ENCODE measurements at regions not wholly inside any gene's neighbourhood (a gene's known extent, or its start where the extent isn't known, plus 50 kb on each side); places are given as distances from the start of the nearest gene placed in this dataset.

GRCh38 chr4:28385801-28386200, 1525.2 kb downstream of the STIM2 start:
- no peak overlapping the region for H3K4me3 ChIP-seq (ENCODE audit: low read depth, low read length)
- in situ Hi-C loops (cut with HindIII; ENCODE audit: low sequenced_read_pairs), result no loop called here
- DNase-seq (ENCODE audit: low read depth), result no peak
- no peak for TF ChIP-seq CTCF (IDR thresholded peaks at IDR 0.05; ENCODE audit: low read depth, low read length, missing control alignments)

DNA sequence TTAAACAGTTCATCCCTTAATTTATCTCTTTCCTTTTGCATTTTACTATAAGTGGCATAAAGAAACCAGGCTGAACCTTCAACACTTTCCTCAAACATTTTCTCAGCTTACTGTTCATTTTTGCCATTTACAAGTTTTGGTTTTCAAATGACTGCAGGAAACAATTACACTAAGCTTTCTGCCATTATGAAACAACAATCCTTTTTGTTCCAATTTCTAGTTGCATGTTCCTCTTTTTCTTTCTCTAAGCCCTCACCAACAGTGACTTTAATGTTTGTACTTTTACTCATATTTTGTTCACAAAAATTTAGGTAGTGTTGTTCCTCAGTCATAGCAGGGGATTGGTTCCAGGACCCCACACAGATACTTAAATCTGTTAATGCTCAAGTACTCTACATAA, 1526.1 kb downstream of the STIM2 start:
- TF ChIP-seq CTCF (IDR thresholded peaks at IDR 0.05; ENCODE audit: low read depth, low read length, missing control alignments), result no peak
- no peak overlapping the region for H3K4me3 ChIP-seq (ENCODE audit: low read depth, low read length)
- in situ Hi-C loops (cut with HindIII; ENCODE audit: low sequenced_read_pairs), result no loop called here
- no peak for DNase-seq (ENCODE audit: low read depth)

DNA sequence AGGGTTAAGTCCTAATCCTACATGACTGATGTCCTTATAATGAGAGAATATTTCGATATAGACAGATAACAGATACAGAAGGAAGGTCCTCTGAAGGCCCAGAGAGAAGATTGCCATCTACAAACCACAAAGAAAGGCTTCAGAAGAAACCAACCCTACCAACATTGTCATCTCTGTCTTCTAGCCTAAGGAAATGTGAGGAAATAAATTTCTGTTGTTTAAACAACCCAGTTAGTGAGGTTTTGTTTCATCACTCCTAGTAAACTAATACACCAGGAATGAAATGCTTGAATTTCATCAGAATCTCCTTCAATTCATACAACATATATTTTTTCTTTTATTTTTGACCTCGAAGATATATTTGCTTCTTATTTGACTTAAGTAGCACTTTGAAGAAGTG, 1527.8 kb downstream of the STIM2 start:
- no peak overlapping the region for H3K4me3 ChIP-seq (ENCODE audit: low read depth, low read length)
- in situ Hi-C loops (cut with HindIII; ENCODE audit: low sequenced_read_pairs), result no loop called here
- DNase-seq (ENCODE audit: low read depth), result no peak
- no peak for TF ChIP-seq CTCF (IDR thresholded peaks at IDR 0.05; ENCODE audit: low read depth, low read length, missing control alignments)

- H3K4me3 ChIP-seq (ENCODE audit: low read depth, low read length), result no peak overlapping the region
- no peak for DNase-seq (ENCODE audit: low read depth)
- TF ChIP-seq CTCF (IDR thresholded peaks at IDR 0.05; ENCODE audit: low read depth, low read length, missing control alignments), result no peak
- in situ Hi-C loops (cut with HindIII; ENCODE audit: low sequenced_read_pairs), result no loop called here
These were observed 1531.2 kb downstream of the STIM2 start for GRCh38 chr4:28391877-28392276.

DNA sequence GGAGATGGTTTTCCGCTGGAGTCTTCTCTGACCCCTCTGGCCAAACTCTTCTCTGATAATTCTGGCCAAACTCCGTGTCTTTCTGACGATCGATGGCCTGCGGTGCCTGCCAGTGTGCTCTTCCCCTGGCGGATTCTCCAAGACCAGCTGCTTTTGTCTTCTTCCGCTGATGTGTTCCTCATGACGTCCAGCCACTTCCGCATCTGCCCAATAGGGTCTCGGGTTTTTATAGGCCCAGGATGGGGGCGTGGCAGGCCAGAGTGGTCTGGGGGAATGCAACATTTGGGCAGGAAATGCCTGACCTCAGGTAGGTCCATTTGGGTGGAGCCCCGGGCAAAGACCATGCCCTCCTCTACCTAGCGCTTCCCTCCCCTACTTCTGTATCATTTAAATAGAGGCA, 1542.1 kb downstream of the STIM2 start:
- no peak for TF ChIP-seq CTCF (IDR thresholded peaks at IDR 0.05; ENCODE audit: low read depth, low read length, missing control alignments)
- in situ Hi-C loops (cut with HindIII; ENCODE audit: low sequenced_read_pairs), result no loop called here
- no peak overlapping the region for H3K4me3 ChIP-seq (ENCODE audit: low read depth, low read length)
- DNase-seq (ENCODE audit: low read depth), result no peak

- no peak for TF ChIP-seq CTCF (IDR thresholded peaks at IDR 0.05; ENCODE audit: low read depth, low read length, missing control alignments)
- in situ Hi-C loops (cut with HindIII; ENCODE audit: low sequenced_read_pairs), result no loop called here
- DNase-seq (ENCODE audit: low read depth), result no peak
- no peak overlapping the region for H3K4me3 ChIP-seq (ENCODE audit: low read depth, low read length)
These were observed 1560.6 kb downstream of the STIM2 start for GRCh38 chr4:28421221-28421620.

DNA sequence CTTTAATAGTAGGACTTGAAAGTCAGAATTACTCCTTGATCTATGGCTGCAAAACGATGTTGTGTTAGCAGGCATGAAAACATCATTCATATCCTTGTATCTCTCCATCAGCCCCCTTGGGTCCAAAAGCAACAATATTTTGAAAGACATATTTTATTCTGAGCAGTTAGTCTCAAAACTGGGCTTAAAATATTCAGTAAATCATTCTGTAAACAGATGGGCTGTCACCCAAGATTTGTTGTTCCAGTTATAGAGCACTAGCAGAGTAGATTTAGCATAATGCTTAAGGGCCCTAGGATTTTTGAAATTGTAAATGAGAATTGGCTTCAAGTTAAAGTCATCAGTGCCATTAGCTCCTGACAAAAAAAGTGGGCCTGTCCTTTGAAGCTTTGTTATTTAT, 1565.6 kb downstream of the STIM2 start:
- TF ChIP-seq CTCF (IDR thresholded peaks at IDR 0.05; ENCODE audit: low read depth, low read length, missing control alignments), result no peak
- H3K4me3 ChIP-seq (ENCODE audit: low read depth, low read length), result no peak overlapping the region
- DNase-seq (ENCODE audit: low read depth), result no peak
- in situ Hi-C loops (cut with HindIII; ENCODE audit: low sequenced_read_pairs), result no loop called here

All from astrocyte of the cerebellum (primary cell).